ENCODE measurements at regions not wholly inside any gene's neighbourhood (a gene's known extent, or its start where the extent isn't known, plus 50 kb on each side); places are given as distances from the start of the nearest gene placed in this dataset.

DNA sequence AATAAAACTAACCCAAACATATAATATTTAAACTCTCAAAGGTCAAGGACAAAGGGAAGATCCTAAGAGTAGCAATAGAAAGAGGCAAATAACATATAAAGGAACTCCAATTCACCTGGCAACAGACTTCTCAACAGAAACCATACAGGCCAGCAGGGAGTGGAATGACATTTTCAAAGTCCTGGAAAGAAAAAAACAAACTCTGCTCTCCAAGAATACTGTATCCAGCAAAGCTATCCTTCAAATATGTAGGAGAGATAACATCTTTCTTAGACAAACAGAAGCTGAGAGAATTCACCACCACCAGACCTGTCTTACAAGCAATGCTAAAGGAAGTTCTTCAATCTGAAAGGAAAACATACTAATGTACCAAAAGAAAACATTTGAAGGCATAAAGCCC is 51.5 kb upstream of the TMEM158 start:
- DNase-seq: no peak

DNA sequence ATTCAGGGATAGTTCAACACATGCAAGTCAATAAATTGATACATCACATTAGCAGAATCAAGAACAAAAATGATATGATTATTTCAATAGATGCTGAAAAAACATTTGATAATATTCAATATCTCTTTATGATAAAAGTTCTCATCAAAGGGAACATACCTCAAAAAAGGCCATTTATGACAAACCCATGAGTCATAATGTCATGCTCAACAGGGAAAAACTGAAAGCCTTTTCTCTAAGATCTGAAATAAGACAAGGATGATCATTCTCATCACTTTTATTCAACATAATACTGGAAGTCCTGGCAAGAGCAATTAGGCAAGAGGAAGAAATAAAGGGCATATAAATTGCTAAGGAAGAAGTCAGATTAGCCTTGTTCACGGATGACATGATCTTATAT is 54.1 kb upstream of the TMEM158 start:
- no peak for DNase-seq

DNA sequence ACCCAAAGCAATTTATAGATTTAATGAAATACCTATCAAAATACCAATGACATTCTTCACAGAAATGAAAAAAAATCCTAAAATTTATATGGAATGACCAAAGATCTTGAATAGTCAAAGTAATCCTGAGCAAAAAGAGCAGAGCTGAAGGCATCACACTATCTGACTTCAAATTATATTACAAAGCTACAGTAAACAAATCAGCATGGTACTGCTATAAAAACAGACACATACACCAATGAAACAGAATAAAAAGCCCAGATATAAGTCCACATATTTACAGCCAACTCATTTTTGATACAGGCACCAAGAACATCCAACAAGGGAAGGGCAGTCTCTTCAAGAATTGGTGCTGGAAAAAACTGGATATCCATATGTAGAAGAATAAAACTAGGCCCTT is 54.9 kb upstream of the TMEM158 start:
- no peak for DNase-seq

DNA sequence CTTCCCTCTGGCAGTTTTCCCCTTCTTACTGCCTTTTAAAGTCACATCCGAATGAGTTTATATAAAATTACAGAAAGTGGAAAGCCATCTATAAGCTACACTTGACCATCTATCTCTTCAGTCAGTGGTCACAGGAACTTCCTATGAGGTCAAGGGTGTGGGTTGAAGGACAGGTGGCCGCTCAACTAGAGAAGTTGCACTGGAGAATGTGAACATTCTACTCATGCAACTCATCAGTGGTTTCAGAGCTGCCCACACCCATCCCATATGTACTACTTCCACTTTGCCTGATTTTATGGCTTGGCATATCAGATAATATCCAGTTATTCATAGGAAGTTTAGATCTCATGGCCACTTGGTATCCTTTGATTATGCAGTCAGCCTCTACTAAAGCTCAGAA is 57.4 kb upstream of the TMEM158 start:
- no peak for DNase-seq

DNA sequence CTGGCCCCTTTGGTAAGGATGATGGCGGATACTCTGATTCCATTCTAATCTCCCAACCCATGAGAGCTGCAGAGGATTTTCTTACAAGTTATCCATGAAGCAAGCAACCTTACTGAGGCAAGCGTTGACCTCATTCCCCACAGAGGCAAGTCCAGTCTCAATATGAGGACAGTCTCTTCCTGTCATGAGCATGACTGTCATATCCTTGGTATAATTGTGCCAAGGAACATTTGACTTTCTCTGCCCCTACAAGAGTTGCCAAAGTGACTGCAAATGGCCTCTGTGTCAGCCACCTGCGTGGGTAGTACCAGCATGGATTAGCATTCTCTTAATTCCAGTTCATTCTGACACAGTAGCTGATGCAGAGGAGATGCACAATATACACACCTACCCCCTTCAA is 71.2 kb upstream of the TMEM158 start:
- DNase-seq: no peak

DNA sequence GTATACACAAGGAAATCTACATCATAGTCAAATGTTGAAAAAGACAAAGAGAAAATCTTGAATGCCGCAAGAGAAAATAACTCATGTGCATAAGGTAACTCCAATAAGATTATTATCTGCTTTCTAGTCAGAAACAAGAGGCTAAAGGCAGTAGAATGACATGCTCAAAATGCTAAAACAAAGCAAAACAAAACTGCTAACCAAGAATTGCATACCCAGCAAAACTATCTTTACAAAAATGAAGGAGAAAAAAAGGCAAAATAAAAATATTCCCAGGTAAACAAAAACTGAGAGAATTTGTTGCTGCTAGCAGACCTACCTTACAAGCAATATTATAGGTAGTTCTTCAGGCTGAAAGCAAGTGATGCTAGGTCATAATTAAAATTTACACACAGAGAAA is 76.4 kb upstream of the TMEM158 start:
- no peak for DNase-seq

DNA sequence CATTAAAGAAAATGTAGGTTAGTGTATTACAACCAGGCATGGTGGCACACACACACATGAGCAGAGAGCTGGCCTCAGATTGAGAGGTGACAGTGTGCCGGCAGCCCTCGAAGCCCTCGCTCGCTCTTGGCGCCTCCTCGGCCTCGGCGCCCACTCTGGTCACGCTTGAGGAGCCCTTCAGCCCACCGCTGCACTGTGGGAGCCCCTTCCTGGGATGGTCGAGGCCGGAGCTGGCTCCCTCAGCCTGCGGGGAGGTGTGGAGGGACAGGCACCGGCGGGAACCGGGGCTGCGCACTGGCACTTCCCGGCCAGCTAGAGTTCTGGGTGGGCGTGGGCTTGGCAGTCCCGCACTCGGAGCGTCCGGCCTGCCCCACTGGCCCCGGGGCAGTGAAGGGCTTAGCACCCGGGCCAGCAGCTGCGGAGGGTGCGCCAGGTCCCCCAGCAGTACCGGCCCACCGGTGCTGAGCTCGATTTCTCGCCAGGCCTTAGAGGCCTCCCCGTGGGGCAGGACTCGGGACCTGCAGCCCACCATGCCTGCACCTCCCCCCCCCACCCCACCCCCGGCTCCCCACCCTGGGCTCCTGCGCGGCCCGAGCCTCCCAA is 80.4 kb upstream of the TMEM158 start:
- no peak for DNase-seq

DNA sequence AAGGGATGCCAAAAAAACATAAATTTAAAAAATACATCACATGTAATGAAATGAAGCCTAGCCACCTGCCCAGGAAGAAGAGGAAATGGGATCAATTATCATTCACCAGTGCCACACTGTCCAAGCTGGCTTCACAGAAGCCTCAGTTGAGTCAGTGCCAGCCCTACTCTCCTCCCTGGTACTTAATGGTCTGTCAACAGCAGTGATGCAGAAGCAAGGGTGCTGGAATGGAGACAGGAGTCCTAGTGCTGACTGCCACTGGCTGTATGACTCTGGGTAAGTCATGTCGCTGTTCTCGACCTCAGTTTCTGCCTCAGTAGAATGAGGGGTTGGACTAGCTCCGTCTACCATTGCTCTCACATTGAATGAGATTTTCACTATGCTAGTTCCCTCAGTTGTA is 78.5 kb upstream of the LARS2 start:
- DNase-seq: no peak

DNA sequence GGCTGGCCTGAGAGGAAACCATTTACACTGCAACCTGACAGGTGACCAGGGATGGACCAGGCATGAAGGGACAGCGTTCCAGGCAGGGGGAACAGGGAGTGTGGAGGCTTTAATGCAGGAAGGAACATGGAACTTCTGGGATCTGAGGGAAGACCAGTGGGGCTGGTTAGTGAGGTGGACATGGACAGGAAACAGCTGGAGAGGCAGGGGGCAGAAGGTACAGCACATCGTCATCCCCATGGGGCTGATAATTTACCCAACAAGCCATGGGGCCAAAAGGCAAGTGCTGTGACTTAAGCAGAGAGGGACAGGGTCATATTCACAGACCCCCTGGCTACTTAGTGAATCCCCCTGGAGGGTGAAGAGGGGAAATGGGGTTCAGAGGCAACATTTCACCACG is 77.0 kb upstream of the LARS2 start:
- no peak for DNase-seq

DNA sequence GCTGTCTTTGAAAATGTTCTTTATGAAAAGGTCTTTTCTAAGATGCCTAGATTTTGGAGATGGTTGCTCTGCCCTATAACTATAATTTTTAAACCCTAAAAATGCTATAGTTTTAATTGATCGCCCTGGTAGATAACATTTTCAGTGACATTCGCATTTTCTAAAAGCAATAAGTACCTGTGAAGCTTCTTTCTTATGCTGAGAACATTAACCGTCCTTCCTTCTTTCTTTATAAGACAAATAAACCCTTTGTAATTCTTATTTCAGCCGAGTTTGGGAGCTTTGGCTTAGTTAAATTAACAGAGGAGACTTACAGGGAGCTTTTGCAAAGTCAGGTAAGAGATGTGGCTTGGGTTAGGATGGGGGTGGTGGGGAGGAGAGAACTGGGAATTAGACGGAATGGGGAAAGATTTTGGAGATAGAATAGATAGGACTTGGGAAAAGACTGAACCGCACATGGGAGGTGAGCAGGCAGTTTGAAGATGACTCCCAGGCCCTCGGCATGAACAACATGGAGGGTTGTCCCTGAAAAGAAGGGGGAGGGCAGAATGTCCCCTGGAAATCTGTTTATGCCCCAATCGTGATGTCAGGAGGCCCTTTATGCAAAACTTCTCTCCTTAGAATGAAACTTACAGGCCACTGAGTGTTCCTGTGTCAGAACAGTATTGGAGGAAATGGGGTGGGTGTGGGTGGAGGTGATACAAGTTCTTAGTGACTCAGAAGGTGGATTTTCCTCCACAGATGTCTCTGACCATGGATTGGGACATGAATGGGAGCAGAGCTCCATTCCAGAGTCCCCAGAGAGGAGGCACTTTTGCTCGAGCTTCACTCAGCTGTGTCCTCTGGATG is 76.2 kb upstream of the LARS2 start:
- no peak for DNase-seq

DNA sequence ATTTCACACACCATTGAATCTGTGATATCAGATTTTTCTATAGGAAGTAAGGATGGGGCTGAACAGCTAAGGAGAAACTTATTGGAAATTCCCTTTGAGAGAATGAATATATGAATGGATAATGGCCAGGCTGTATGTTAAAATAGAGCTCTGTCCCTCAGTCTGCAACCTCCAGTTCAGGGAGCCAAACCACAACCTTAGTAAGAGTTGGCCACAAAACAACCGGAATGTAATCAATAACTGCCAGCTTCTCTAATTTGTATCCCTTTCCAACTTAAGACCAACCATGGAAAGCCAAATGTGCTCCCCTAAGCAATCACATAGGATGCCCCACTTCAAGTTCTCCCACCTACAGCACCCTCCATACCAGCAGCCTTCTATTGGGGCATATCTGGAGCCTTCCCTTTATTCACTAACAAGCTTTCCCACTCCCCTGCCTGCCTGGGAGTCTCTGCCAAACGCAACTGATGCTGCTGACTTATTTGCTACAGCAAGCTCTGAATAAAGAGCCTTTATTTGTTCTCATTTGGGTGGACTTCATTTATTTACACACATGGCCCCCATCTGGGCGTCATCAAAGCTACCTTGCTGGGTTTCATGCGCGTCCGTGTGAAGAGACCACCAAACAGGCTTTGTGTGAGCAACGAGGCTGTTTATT is 75.4 kb upstream of the LARS2 start:
- no peak for DNase-seq

DNA sequence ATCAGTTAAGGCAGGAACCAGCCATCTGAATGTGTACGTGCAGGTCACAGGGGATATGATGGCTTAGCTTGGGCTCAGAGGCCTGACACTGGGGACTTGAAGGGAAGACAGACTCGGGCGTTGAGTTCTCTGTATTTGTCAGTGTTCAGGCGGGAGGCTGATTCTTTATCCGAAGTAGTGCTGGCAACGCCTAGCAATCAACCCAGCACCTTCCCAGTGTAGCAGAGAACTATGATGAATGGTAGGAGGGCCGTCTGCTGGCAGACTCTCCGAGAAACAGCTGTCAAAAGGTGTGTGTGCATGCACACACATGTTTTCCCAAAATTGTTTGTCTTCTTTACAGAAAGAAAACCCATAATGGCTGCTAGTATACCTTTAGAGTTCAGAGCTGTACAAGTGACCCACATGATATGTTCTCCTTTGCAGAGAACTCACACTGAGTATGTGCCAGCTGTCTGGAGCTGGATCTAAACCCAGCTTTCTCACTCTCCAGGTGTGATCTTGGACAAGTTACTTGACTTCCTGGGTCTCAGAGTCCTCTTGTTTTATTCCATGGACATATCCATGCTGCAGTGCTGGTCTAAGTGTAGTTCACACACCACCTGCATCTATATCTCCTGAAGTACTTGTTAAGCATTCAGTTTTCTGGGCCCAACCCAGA is 74.5 kb upstream of the LARS2 start:
- DNase-seq: no peak

DNA sequence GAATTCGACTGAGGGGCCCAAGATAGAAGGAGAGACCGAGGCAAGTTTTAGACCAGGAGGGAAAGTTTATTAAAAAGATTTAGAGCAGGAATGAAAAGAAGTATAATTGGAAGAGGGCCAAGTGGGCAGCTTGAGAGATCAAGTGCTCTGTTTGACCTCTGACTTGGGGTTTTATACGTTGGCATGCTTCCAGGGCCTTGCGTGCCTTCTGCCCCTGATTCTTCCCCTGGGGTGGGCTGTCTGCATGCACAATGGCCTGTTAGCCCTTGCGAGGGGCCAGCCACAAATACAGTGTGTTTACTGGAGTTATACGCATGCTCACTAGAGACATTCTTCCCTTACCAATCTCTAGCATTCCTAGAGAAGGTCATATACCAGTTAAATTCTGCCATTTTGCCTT is 70.7 kb upstream of the LARS2 start:
- no peak for DNase-seq

DNA sequence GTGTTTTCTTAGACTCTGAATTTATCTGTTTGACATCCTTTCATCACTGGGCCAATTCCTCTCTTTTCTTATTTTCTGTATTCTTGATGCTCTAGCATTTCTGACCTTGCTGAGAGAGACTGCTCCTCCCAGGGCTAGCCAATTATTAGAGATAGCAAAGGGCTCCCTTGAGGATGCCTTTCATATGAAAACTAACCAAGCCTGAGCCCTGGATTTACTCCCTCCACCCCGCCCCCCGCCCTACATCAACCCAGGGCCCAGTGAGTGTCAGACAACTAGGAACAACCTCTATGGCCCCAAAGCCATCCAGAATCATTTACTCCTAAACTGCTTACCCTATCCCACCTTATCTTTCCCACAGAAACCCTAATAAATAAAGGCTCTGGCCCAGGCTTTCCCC is 69.7 kb upstream of the LARS2 start:
- DNase-seq: no peak

DNA sequence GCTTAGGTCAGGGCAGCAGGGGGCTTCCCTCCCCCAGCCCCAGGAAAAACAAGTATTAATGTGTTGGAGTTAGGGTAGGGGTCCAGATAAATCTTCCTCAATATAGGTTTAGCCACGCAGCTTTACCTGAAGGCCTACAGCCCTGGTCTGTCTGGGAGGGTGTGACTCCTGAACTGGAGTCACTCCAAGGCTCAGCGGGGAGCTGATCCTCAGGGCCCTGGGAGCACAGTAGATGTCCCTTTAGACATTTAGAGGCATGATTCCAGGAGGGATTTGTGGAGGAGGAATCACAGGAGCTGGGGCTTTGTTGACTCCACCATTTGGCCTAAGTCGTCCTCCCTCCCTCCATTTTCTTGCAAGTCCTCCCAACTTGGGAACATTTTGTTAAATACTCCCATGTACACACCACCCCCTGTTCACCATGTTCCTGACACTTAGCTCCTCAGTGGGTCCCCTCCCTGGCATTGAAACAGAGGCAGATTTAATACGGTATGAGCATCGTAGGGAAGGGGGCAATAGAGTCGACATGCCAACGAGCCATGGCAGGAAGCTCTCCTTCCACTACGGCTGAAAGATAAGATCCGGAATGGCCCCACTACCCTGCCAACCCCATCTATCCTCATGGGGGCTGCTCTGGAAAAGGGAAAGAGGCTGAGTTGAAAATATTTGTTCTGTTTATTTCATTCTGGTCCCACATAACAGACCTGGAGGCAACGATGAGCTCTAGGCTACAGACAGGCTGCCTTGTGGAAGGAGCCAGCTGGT is 69.0 kb upstream of the LARS2 start:
- DNase-seq: no peak

DNA sequence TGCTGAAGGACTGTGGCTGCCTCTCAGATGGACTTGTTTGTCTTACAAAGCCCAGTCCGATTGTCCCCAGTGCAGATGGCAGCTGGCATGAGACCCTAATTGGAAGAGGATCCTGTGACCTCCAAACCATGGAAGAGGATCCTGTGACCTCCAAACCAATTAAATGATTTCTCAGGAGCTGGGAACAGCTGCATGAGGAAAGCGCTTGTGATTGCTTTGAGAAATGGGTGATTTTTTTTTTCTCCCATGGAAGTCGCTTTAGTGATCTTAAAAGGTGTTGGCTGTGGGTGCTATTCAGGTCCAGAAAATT is 68.4 kb upstream of the LARS2 start:
- no peak for DNase-seq

DNA sequence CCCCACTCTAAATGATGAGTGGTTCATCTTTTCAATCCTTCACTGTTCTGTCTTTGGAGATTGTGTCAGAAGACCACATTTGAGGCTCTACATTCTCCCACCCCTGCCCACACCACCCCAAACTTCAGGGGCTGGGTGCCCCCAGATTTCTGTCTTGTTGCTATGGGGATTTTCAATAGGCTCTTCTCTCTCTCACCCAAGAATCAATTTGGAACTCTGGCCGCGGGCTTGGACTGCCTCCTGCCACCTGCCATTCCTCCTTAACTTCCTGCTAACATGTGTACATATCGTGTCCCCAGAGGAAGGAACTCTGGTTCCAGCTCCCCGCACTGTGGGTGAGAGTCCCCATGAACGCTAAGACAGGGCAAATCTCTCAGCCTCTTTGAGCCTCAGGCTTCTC is 67.4 kb upstream of the LARS2 start:
- DNase-seq: no peak

DNA sequence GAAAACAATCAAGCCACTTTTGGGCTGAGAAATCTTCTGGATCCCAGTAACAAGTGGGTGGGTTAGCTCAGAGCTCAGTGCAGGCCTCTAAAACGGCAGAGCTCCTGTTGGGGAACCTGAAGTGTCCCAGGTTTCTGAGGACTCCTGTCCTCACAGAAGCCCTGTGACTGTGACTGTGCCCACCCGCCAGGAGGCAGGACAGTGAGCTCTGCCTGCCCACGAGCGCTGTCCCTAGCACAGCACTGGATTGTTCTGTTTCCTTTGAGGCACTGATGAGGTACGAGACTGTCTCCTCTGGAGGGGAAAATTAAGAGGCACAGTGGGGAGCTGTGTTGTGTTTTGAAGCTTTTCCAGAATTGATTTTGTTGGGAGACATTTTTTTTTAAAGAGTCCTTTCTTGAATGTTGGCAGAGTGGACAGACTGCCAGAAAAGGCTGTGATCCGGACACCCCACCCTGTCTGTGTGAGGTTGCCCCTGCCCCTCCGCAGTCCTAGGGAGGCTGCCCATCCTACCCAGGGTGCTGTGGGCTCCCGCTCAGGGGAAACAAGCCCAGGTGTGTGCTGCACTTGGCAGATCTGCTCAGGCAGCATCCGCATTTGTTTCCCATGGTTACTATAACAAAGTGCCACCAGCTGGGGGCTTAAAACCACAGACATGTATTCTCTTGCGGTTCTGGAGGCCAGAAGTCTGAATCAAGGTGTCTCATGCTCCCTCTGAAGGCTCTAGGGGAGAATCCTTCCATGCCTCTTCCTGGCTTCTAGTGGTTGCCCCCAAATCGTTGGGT is 66.6 kb upstream of the LARS2 start:
- DNase-seq: no peak

DNA sequence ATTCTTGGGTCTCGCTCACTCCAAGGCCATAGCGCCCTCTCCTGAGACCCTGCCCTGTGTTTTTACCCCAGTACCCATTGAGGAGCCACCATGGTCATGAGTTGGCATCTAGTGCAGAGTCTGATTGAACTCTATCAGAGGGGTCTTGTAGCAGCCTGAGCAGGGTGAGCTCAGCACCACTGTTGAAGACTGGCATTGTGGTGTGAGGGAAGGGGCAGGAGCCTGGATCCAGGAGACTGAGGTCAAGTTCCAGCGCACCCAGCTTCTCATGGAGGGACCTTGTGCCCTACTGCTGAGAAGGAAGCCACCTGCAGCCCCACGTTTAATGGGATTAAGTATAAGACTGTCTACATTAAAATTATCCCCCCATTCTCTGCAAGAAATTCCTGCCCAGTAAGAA is 65.8 kb upstream of the LARS2 start:
- no peak for DNase-seq

DNA sequence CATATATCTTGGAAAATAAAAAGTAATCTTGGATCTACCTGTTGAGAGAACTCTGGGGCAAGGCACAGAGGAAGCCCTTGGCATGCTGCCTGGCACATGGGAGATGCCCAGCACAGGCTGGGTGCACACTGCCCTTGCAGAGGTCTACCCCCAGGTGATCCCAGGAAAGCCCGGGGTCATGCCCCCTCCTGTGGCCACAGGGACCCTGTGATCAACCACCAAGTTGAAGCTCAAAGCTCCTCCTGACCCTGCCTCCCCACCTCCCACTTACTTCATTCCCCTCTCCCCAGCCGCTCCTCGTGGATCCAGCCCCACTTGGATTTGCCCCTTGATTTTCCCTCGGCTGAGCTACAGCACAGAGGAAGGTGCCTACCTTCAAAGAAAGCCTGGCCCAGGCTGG is 62.7 kb upstream of the LARS2 start:
- DNase-seq: no peak

DNA sequence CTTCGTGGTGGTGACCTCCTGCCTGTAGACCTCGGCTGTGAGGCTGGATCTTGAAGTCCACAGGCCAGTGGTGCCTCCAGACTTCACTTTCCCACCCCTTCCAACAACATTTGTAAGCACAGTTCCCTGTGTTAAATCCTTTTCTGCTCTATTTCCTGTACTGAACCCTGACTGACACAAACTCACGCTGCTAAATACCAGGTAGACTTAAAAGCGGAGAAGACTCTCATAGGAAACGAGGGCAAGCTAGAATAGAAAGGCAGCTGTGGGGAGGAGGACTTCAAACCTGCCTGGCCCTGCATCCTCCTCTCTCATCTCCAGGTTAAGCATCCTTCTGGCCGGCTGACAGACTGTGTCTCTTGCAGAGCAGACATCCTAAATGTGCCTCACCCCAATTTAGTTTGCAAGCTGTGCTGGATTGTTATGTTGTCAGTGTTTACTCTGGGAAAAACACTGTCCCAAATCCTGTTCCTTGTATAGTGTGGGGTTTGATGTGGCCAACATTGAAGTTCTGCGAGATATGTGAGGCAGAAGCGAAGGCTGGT is 58.5 kb upstream of the LARS2 start:
- no peak for DNase-seq

Measured in NCI-H226 (cell line).